ENCODE measurements at regions not wholly inside any gene's neighbourhood (a gene's known extent, or its start where the extent isn't known, plus 50 kb on each side); places are given as distances from the start of the nearest gene placed in this dataset.

- H3K36me3 ChIP-seq (ENCODE audit: control insufficient read depth, low read length) = no peaks in the 10 kb centered on the region
- peaks cover 3% of the 10 kb centered on the region; the same call in 1 of the 2 replicates for H3K4me1 ChIP-seq (ENCODE audit: control insufficient read depth, low read length)
- H3K79me2 ChIP-seq (ENCODE audit: control insufficient read depth, low read length) = no peaks in the 10 kb centered on the region
- no peaks in the 10 kb centered on the region for H4K20me1 ChIP-seq (ENCODE audit: control insufficient read depth, insufficient read depth, low read depth, low read length)
- no peak overlapping the region for H3K27ac ChIP-seq (ENCODE audit: low read depth, low read length)
- H3F3A ChIP-seq (ENCODE audit: control insufficient read depth, insufficient read depth) = no peaks in the 10 kb centered on the region
- no peaks in the 10 kb centered on the region for H3K27me3 ChIP-seq (ENCODE audit: control insufficient read depth, low read length)
- no peak overlapping the region for H3K4me2 ChIP-seq (ENCODE audit: low read length)
- H3K9me2 ChIP-seq (replicated peaks; ENCODE audit: control insufficient read depth, low read length) = no peaks in the 10 kb centered on the region
- no peaks in the 10 kb centered on the region for H3K9me3 ChIP-seq (ENCODE audit: control insufficient read depth, insufficient read depth, low read length)
- no peak for TF ChIP-seq EZH2phosphoT487 (IDR thresholded peaks at IDR 0.05; ENCODE audit: borderline replicate concordance, low read length)
- TF ChIP-seq CTCF (IDR thresholded peaks at IDR 0.05; ENCODE audit: low read depth, low read length, poor library complexity, severe bottlenecking) = no peak
- H3K4me3 ChIP-seq (ENCODE audit: low read length) = no peak overlapping the region
Observed at GRCh38 chrX:13373431-13374187, 53.8 kb upstream of the ATXN3L start.

- H3K4me1 ChIP-seq (ENCODE audit: control insufficient read depth, low read length) = peaks cover 3% of the 10 kb centered on the region; the same call in 1 of the 2 replicates
- no peaks in the 10 kb centered on the region for H3K27me3 ChIP-seq (ENCODE audit: control insufficient read depth, low read length)
- no peaks in the 10 kb centered on the region for H3K79me2 ChIP-seq (ENCODE audit: control insufficient read depth, low read length)
- H3K9me3 ChIP-seq (ENCODE audit: control insufficient read depth, insufficient read depth, low read length) = no peaks in the 10 kb centered on the region
- TF ChIP-seq EZH2phosphoT487 (IDR thresholded peaks at IDR 0.05; ENCODE audit: borderline replicate concordance, low read length) = no peak
- TF ChIP-seq CTCF (IDR thresholded peaks at IDR 0.05; ENCODE audit: low read depth, low read length, poor library complexity, severe bottlenecking) = no peak
- no peaks in the 10 kb centered on the region for H3K36me3 ChIP-seq (ENCODE audit: control insufficient read depth, low read length)
- no peaks in the 10 kb centered on the region for H3K9me2 ChIP-seq (replicated peaks; ENCODE audit: control insufficient read depth, low read length)
- no peak overlapping the region for H3K4me2 ChIP-seq (ENCODE audit: low read length)
- no peaks in the 10 kb centered on the region for H3F3A ChIP-seq (ENCODE audit: control insufficient read depth, insufficient read depth)
- no peak overlapping the region for H3K4me3 ChIP-seq (ENCODE audit: low read length)
- no peak overlapping the region for H3K27ac ChIP-seq (ENCODE audit: low read depth, low read length)
- no peaks in the 10 kb centered on the region for H4K20me1 ChIP-seq (ENCODE audit: control insufficient read depth, insufficient read depth, low read depth, low read length)
Observed at GRCh38 chrX:13373027-13373426, 53.2 kb upstream of the ATXN3L start.

- no peak overlapping the region for H3K4me2 ChIP-seq (ENCODE audit: low read length)
- peaks cover 3% of the 10 kb centered on the region; the same call in 1 of the 2 replicates for H3K4me1 ChIP-seq (ENCODE audit: control insufficient read depth, low read length)
- H3K79me2 ChIP-seq (ENCODE audit: control insufficient read depth, low read length) = no peaks in the 10 kb centered on the region
- H3K27me3 ChIP-seq (ENCODE audit: control insufficient read depth, low read length) = no peaks in the 10 kb centered on the region
- no peak overlapping the region for H3K27ac ChIP-seq (ENCODE audit: low read depth, low read length)
- no peaks in the 10 kb centered on the region for H4K20me1 ChIP-seq (ENCODE audit: control insufficient read depth, insufficient read depth, low read depth, low read length)
- no peak overlapping the region for H3K4me3 ChIP-seq (ENCODE audit: low read length)
- H3F3A ChIP-seq (ENCODE audit: control insufficient read depth, insufficient read depth) = no peaks in the 10 kb centered on the region
- no peak for TF ChIP-seq CTCF (IDR thresholded peaks at IDR 0.05; ENCODE audit: low read depth, low read length, poor library complexity, severe bottlenecking)
- no peak for TF ChIP-seq EZH2phosphoT487 (IDR thresholded peaks at IDR 0.05; ENCODE audit: borderline replicate concordance, low read length)
- no peaks in the 10 kb centered on the region for H3K36me3 ChIP-seq (ENCODE audit: control insufficient read depth, low read length)
- H3K9me2 ChIP-seq (replicated peaks; ENCODE audit: control insufficient read depth, low read length) = no peaks in the 10 kb centered on the region
- H3K9me3 ChIP-seq (ENCODE audit: control insufficient read depth, insufficient read depth, low read length) = no peaks in the 10 kb centered on the region
Observed at GRCh38 chrX:13372203-13372980, 52.5 kb upstream of the ATXN3L start.
